Activated CD8-positive, alpha-beta memory T cell treated with anti-CD3 and anti-CD28 coated beads, Interleukin-2, amount 10 ng/mL, durations not matched to agents 7 days and 5 days (primary cell): ENCODE measurements at regions not wholly inside any gene's neighbourhood (a gene's known extent, or its start where the extent isn't known, plus 50 kb on each side); places are given as distances from the start of the nearest gene placed in this dataset.

Source experiments
- ATAC-seq: fragments of 150-1000 bp; cut with Tn5 transposase; one replicate; pipeline ENCODE4 v1.10.0; 2021; ENCODE audit warnings: moderate library complexity
- CTCF ChIA-PET: fragments of 350-600 bp; sonication (Branson Sonifier 250); formaldehyde crosslinking; loops from one replicate; lab custom pipeline; 2021; ENCODE audit warnings: antibody characterized with exemption; lab: Charles Lee
- DNase-seq: peaks from one replicate; pipeline ENCODE4 v3.0.0-alpha.2; 2020
- H3K27ac Mint-ChIP-seq: one replicate; pipeline ENCODE4 v1.8.0; 2021; ENCODE audit warnings: mild to moderate bottlenecking, mixed read lengths
- H3K27me3 Mint-ChIP-seq: one replicate; pipeline ENCODE4 v1.8.0; 2021; ENCODE audit warnings: mixed read lengths
- H3K36me3 Mint-ChIP-seq: one replicate; pipeline ENCODE4 v1.8.0; 2021; ENCODE audit warnings: mild to moderate bottlenecking, mixed read lengths
- H3K4me1 Mint-ChIP-seq: one replicate; pipeline ENCODE4 v1.8.0; 2021; ENCODE audit warnings: mixed read lengths
- H3K4me3 Mint-ChIP-seq: one replicate; pipeline ENCODE4 v1.8.0; 2021; ENCODE audit warnings: mild to moderate bottlenecking, moderate library complexity, mixed read lengths
- H3K9me3 Mint-ChIP-seq: one replicate; pipeline ENCODE4 v1.8.0; 2022; ENCODE audit warnings: low read depth, mixed read lengths

DNA sequence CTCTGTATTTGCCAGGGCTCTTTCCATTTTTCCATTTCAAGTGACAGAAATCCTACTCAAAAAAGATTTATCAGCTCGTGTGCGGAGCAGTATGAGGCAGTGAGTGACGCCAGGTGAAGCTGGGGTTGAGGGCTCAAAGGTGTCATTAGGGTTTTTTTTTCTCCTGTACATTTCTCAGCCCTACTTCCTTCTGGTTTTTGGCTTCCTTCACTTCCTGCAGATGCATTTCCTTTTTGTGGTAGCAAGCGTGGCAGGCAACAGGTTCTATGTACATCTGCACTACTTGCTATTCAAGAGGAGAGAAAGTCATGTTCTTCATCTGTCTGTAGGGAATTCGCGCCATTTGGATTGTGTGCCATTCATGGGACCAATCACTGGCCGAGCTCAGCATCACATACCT, 52.8 kb upstream of the AOAH start:
- H3K27me3 Mint-ChIP-seq, result no peaks in the 10 kb centered on the region
- H3K36me3 Mint-ChIP-seq, result peaks cover 48% of the 10 kb centered on the region
- peak; percentile 75 for DNase-seq
- H3K4me1 Mint-ChIP-seq, result peaks cover 76% of the 10 kb centered on the region
- peak overlapping the region; percentile 90 for H3K27ac Mint-ChIP-seq
- peak overlapping the region; percentile 71 for H3K4me3 Mint-ChIP-seq
- CTCF ChIA-PET, result interaction anchor here (0.8 to 4.7 kb wide), 11 partner anchors 10 to 289 kb away, joined by 3 to 38 read pairs (median 5); partner anchors contain the start of gene AOAH
- peak; percentile 83 for ATAC-seq
- H3K9me3 Mint-ChIP-seq, result peaks cover 11% of the 10 kb centered on the region

DNA sequence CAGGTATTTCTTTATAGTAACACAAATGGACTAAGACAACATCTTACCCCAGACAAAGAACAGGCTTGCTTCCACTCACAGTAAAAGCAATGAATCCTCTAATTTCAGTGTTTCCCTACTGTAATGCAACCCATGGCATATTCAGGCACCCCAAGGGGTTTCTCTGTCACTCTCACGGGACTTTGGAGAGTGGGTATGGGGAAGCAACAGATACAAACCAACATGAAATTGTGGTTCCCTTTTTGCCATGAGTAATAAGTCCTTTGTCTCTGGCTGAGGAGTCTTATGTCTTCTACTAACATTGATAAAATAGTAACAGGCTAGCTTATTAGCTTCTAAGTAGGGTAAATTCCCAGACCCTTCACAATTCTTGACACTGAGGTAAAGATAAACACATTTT, 51.4 kb upstream of the AOAH start:
- Mint-ChIP-seq H3K27ac (peak overlapping the region; percentile 33), H3K4me3 (no peak overlapping the region), H3K4me1 (peaks cover 62% of the 10 kb centered on the region), H3K36me3 (peaks cover 41% of the 10 kb centered on the region), H3K9me3 (peaks cover 11% of the 10 kb centered on the region), H3K27me3 (no peaks in the 10 kb centered on the region)
- DNase-seq, result no peak
- ATAC-seq, result no peak
- CTCF ChIA-PET, result interaction anchor here (1.0 to 4.7 kb wide), 6 partner anchors 12 to 406 kb away, joined by 3 to 38 read pairs (median 4); no protein-coding TSS in a partner anchor

- ATAC-seq, result no peak
- no peak for DNase-seq
- CTCF ChIA-PET, result interaction anchor here (1.2 to 4.7 kb wide), 5 partner anchors 12 to 407 kb away, joined by 3 to 38 read pairs (median 5); no protein-coding TSS in a partner anchor
- Mint-ChIP-seq H3K4me3 (no peak overlapping the region), H3K9me3 (peaks cover 11% of the 10 kb centered on the region), H3K36me3 (peaks cover 37% of the 10 kb centered on the region), H3K27me3 (no peaks in the 10 kb centered on the region), H3K4me1 (peaks cover 57% of the 10 kb centered on the region), H3K27ac (no peak overlapping the region)
These were observed 50.8 kb upstream of the AOAH start for GRCh38 chr7:36775061-36775620.
